COLO668 (cell line): ENCODE measurements at regions not wholly inside any gene's neighbourhood (a gene's known extent, or its start where the extent isn't known, plus 50 kb on each side); places are given as distances from the start of the nearest gene placed in this dataset.
A peak's percentile ranks its signal among the peaks of the same experiment; 100 is the strongest.

ENCODE experiments used
- DNase-seq: peaks from one replicate; lab custom pipeline; 2025; ENCODE audit not compliant: unreplicated experiment; lab: John Stamatoyannopoulos, UW

GRCh38 chrX:51798701-51799100 is 55.5 kb downstream of the GSPT2 start:
- DNase-seq = no peak

- peak; percentile 55 for DNase-seq
These were observed 59.9 kb downstream of the GSPT2 start for GRCh38 chrX:51802917-51803688.

GRCh38 chrX:51803833-51804232 is 60.6 kb downstream of the GSPT2 start:
- no peak for DNase-seq

- DNase-seq = no peak
These were observed 61.5 kb downstream of the GSPT2 start for GRCh38 chrX:51804741-51805140.

- no peak for DNase-seq
These were observed 70.7 kb downstream of the GSPT2 start for GRCh38 chrX:51813886-51814460.

GRCh38 chrX:51824061-51824460 is 69.4 kb upstream of the MAGED1 start:
- no peak for DNase-seq

- DNase-seq = no peak
These were observed 68.0 kb upstream of the MAGED1 start for GRCh38 chrX:51825436-51825835.

GRCh38 chrX:51834076-51834475 is 59.3 kb upstream of the MAGED1 start:
- no peak for DNase-seq

GRCh38 chrX:51836823-51837222 is 56.6 kb upstream of the MAGED1 start:
- DNase-seq = no peak

- no peak for DNase-seq
These were observed 56.0 kb upstream of the MAGED1 start for GRCh38 chrX:51837451-51837850.

GRCh38 chrX:51837921-51838320 is 55.5 kb upstream of the MAGED1 start:
- no peak for DNase-seq
